Neural cell (in vitro differentiated cells): ENCODE measurements at regions not wholly inside any gene's neighbourhood (a gene's known extent, or its start where the extent isn't known, plus 50 kb on each side); places are given as distances from the start of the nearest gene placed in this dataset.
"Not testable (repeated sequence)": the region's sequence is repeated elsewhere in the genome, so short reads cannot be mapped to it uniquely, and the experiment has no call there.

Experiments used
- H2AFZ ChIP-seq: fragments of 200-600, 300-800 bp; sonication (generic), shearing (Covaris generic); 2 replicates; pipeline ENCODE4 v1.6.0; 2014; ENCODE audit warnings: low read depth, mild to moderate bottlenecking, antibody characterized with exemption, low read length, moderate library complexity
- H3F3A ChIP-seq: fragments of 200-600 bp; shearing (Covaris generic); 2 replicates; pipeline ENCODE4 v1.6.1; 2016; ENCODE audit warnings: mild to moderate bottlenecking, moderate library complexity, mixed read lengths, antibody characterized with exemption, low read length; ENCODE audit not compliant: insufficient read depth, poor library complexity, severe bottlenecking
- H3K27ac ChIP-seq: fragments of 200-600, 300-800 bp; sonication (generic), shearing (Covaris generic); 2 replicates; pipeline ENCODE4 v1.5.1; 2014; ENCODE audit warnings: mild to moderate bottlenecking, low read length, moderate library complexity
- H3K27me3 ChIP-seq: fragments of 300-800, 200-600 bp; sonication (generic), shearing (Covaris generic); 2 replicates; pipeline ENCODE4 v1.6.0; 2014; ENCODE audit warnings: mild to moderate bottlenecking, low read depth, low read length, moderate library complexity; ENCODE audit not compliant: insufficient read depth
- H3K36me3 ChIP-seq: fragments of 300-800, 200-600 bp; sonication (generic), shearing (Covaris generic); 2 replicates; pipeline ENCODE4 v1.5.1; 2014; ENCODE audit warnings: mild to moderate bottlenecking, antibody characterized with exemption, low read length, moderate library complexity; ENCODE audit not compliant: insufficient read depth
- H3K4me2 ChIP-seq: fragments of 300-800, 200-600 bp; sonication (generic), shearing (Covaris generic); 2 replicates; pipeline ENCODE4 v1.6.0; 2014; ENCODE audit warnings: mild to moderate bottlenecking, low read length
- H3K4me3 ChIP-seq: fragments of 300-800, 200-600 bp; sonication (generic), shearing (Covaris generic); 2 replicates; pipeline ENCODE4 v1.5.1; 2014; ENCODE audit warnings: mild to moderate bottlenecking, low read length, moderate library complexity
- H3K79me2 ChIP-seq: fragments of 200-600 bp; shearing (Covaris generic); replicated peaks from 2 replicates; pipeline ENCODE4 v1.6.0; 2014; ENCODE audit warnings: mild to moderate bottlenecking, low read length, moderate library complexity; ENCODE audit not compliant: insufficient read depth
- H3K9ac ChIP-seq: fragments of 300-800, 200-600 bp; sonication (generic), shearing (Covaris generic); 2 replicates; pipeline ENCODE4 v1.6.1; 2016; ENCODE audit warnings: mild to moderate bottlenecking, low read length, mixed read lengths
- H3K9me2 ChIP-seq: fragments of 200-600 bp; shearing (Covaris generic); 2 replicates; pipeline ENCODE4 v1.6.1; 2016; ENCODE audit warnings: mild to moderate bottlenecking, low read length, mixed read lengths; ENCODE audit not compliant: insufficient read depth
- H3K9me3 ChIP-seq: fragments of 200-600, 300-800 bp; sonication (generic), shearing (Covaris generic); 2 replicates; pipeline ENCODE4 v1.6.1; 2016; ENCODE audit warnings: mild to moderate bottlenecking, mixed run types, low read length, moderate library complexity, mixed read lengths
- H4K20me1 ChIP-seq: fragments of 200-600 bp; shearing (Covaris generic); 2 replicates; pipeline ENCODE4 v1.6.1; 2016; ENCODE audit warnings: mild to moderate bottlenecking, mixed run types; ENCODE audit not compliant: insufficient read depth
- CTCF ChIP-seq: fragments of 450-650 bp; IDR thresholded peaks from 2 replicates; pipeline ENCODE4 v1.5.1; 2014; ENCODE audit warnings: antibody characterized with exemption, mild to moderate bottlenecking, moderate library complexity; ENCODE audit not compliant: poor library complexity, severe bottlenecking
- EZH2 ChIP-seq: fragments of 200-600, 300-800 bp; shearing (Covaris generic), sonication (generic); IDR thresholded peaks from 2 replicates; pipeline ENCODE4 v1.6.1; 2014; ENCODE audit warnings: antibody characterized with exemption, low read length, borderline replicate concordance, mild to moderate bottlenecking; ENCODE audit not compliant: insufficient read depth, poor library complexity, severe bottlenecking
- MXI1 ChIP-seq: fragments of 450-650 bp; conservative IDR thresholded peaks from 2 replicates; pipeline ENCODE4 v1.6.1; 2014; ENCODE audit warnings: antibody characterized with exemption, mild to moderate bottlenecking; ENCODE audit not compliant: poor library complexity, severe bottlenecking
- POLR2AphosphoS5 ChIP-seq: IDR thresholded peaks from 2 replicates; pipeline ENCODE4 v1.6.1; 2012
- RAD21 ChIP-seq: fragments of 450-650 bp; conservative IDR thresholded peaks from 2 replicates; pipeline ENCODE4 v1.6.1; 2014; ENCODE audit warnings: antibody characterized with exemption, mild to moderate bottlenecking, moderate library complexity
- REST ChIP-seq: IDR thresholded peaks from 2 replicates; pipeline ENCODE4 v1.6.1; 2012; ENCODE audit warnings: borderline replicate concordance
- SMC3 ChIP-seq: fragments of 450-650 bp; conservative IDR thresholded peaks from 2 replicates; pipeline ENCODE4 v1.6.1; 2014; ENCODE audit warnings: antibody characterized with exemption, mild to moderate bottlenecking, moderate library complexity; ENCODE audit not compliant: poor library complexity
- TAF1 ChIP-seq: IDR thresholded peaks from 2 replicates; pipeline ENCODE4 v1.6.1; 2012; ENCODE audit warnings: low read depth

- H3K27ac ChIP-seq, result no peak overlapping the region
- no peak overlapping the region for H3K4me3 ChIP-seq
- H2AFZ ChIP-seq, result no peak overlapping the region
- no peaks in the 10 kb centered on the region for H3K9me3 ChIP-seq
- H3K4me2 ChIP-seq, result no peak overlapping the region
- H3K36me3 ChIP-seq, result no peaks in the 10 kb centered on the region
- no peaks in the 10 kb centered on the region for H3K79me2 ChIP-seq
- H3K9me2 ChIP-seq, result no peaks in the 10 kb centered on the region
- H3K27me3 ChIP-seq, result no peaks in the 10 kb centered on the region
- no peak for TF ChIP-seq POLR2AphosphoS5
- TF ChIP-seq MXI1, result no peak
- TF ChIP-seq EZH2, result no peak
- TF ChIP-seq SMC3, result no peak
- no peak for TF ChIP-seq CTCF
- no peak for TF ChIP-seq TAF1
- TF ChIP-seq REST, result no peak
- no peak for TF ChIP-seq RAD21
- H3K9ac ChIP-seq, result no peak overlapping the region
- H4K20me1 ChIP-seq, result no peaks in the 10 kb centered on the region
- no peaks in the 10 kb centered on the region for H3F3A ChIP-seq
Observed at GRCh38 chr9:110016340-110016739, 191.6 kb downstream of the C9orf152 start.

GRCh38 chr9:110020216-110020615, 187.7 kb downstream of the C9orf152 start:
- not testable (repeated sequence) for H4K20me1 ChIP-seq, H3F3A ChIP-seq, H2AFZ ChIP-seq, H3K9me3 ChIP-seq, H3K9me2 ChIP-seq, H3K4me3 ChIP-seq, H3K27ac ChIP-seq, H3K4me2 ChIP-seq, H3K79me2 ChIP-seq, H3K9ac ChIP-seq, H3K27me3 ChIP-seq, H3K36me3 ChIP-seq

- H3K9me3 ChIP-seq, result no peaks in the 10 kb centered on the region
- no peaks in the 10 kb centered on the region for H3F3A ChIP-seq
- no peak overlapping the region for H3K4me3 ChIP-seq
- TF ChIP-seq RAD21 (no peak), MXI1 (no peak)
- H3K79me2 ChIP-seq, result no peaks in the 10 kb centered on the region
- no peaks in the 10 kb centered on the region for H3K36me3 ChIP-seq
- no peaks in the 10 kb centered on the region for H3K27me3 ChIP-seq
- H3K27ac ChIP-seq, result no peak overlapping the region
- no peak overlapping the region for H3K9ac ChIP-seq
- H2AFZ ChIP-seq, result no peak overlapping the region
- no peaks in the 10 kb centered on the region for H3K9me2 ChIP-seq
- no peak overlapping the region for H3K4me2 ChIP-seq
- H4K20me1 ChIP-seq, result no peaks in the 10 kb centered on the region
Observed at GRCh38 chr9:110021891-110022290, 186.1 kb downstream of the C9orf152 start.

GRCh38 chr9:110023221-110023620, 184.7 kb downstream of the C9orf152 start:
- H4K20me1 ChIP-seq, result not testable (repeated sequence)

More at GRCh38 chr9:110023221-110023620, 184.7 kb downstream of the C9orf152 start:
- not testable (repeated sequence) for H3K27ac ChIP-seq, H3K36me3 ChIP-seq, H3F3A ChIP-seq, H3K4me3 ChIP-seq, H3K9me3 ChIP-seq, H3K27me3 ChIP-seq, H3K9ac ChIP-seq, H3K4me2 ChIP-seq, H2AFZ ChIP-seq, H3K9me2 ChIP-seq, H3K79me2 ChIP-seq
